ENCODE measurements at regions not wholly inside any gene's neighbourhood (a gene's known extent, or its start where the extent isn't known, plus 50 kb on each side); places are given as distances from the start of the nearest gene placed in this dataset.
"Not testable (repeated sequence)": the region's sequence is repeated elsewhere in the genome, so short reads cannot be mapped to it uniquely, and the experiment has no call there.

DNA sequence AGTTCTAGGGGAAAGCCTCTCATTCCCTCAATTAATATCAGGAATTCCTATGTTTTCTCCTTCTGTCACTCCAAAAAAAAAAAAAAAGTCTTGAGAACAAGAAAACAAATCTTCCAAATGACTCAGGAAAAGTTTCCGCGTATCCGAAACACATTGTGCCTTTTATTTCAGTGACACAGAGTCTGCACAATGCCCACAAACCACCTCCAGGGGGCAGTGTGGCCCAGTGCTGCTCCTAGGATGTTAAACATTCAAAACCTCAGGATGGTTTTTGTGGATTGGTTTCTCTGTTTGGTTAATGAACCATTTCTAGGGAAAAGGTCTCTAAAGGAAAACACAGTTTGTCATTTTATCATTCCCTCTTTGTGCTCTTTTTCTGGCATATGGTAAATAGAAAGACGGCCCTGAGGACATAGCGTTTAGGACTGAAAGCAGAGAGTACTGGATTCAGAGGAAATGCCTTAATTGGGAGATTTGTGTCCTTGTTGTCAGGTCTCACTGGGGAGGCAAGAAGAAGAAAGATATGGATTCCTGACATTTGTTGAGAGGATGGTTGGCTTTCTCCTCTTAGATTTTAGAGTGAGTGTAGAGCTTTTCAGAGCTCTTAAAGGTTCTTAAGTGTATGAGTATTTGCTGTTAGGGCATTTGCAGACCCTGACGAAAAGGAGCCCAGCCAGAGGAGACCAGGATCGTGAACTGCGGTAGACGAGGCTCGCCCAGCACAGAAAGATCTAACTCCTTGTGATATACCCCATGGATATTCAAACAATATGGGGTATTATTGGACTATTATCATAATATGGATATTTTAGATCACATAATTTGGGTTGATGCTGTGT, 65.7 kb upstream of the MAP9 start:
- DNase-seq, result peak; percentile 84

GRCh38 chr4:155441475-155441874, 64.7 kb upstream of the MAP9 start:
- DNase-seq, result no peak

GRCh38 chr4:155439760-155440159, 63.0 kb upstream of the MAP9 start:
- not testable (repeated sequence) for DNase-seq

DNA sequence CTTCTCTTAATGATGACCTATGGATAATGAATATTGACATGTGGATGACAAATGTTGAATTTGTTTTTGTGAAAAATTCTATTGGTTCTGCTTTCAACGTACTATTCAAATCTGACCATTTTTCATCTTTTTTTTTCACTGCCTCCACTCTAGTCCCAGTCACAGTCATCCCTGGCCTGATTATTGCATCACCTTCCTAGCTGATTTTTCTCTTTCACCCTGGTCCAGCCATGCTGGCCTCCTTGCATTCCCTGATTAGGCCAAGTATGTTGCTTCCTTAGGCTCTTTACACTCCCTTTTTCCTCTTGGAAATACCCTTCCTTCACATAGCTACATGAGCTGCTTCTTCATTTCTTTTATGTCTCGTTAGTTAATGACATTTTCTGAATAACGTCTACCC, 58.1 kb upstream of the MAP9 start:
- no peak for DNase-seq

DNA sequence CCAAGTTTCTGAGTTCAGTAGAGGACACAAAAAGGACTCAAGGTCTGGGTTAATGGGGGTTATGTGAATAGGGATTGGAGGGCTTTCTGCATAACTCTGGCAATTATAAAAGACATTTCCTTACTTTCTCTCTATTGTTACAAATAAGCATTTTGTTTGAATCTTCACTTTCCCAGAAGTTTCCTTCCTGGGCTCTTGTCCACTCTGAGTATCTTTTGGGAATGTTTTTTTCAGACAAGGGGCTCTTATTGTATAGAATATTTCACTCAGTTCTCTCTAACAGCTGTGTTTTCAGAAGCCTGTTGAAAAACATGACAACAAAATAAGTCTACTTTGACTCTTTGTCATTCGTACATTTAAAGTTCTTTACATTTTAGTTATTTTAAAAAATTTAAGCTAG, 57.6 kb upstream of the MAP9 start:
- no peak for DNase-seq

DNA sequence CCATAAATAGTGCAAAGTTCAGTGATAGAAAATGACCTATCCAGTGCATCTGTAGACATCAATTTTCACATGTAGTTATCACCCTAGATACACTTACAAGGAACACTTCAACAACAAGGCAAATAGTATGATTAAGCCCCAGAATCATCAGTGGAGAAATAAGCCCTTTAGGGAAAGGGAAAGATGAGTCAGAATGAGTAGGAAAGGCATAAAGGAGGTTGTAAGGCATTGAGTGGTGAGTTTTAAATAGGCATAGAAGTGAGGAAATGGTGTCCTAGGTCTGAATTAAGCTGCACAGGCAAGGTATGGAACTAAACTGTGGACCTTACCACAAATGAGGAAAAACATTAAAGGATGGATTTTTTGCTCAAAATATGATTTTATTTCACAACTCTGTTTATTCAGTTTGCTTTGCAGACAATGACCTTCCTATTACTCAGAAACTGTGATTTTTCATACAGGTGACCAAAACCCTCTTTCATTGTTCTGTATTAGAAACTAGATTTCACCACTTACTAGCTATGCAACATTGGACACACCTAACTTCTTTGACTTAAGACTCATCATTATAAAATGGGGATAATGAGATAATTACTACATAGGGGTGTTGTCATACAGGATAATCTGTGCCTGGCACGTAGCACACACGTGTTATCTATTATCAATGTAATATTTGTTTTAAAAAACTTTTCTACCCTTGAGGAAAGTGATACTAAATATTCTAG, 57.0 kb upstream of the MAP9 start:
- no peak for DNase-seq

GRCh38 chr4:155430895-155431795, 54.4 kb upstream of the MAP9 start:
- no peak for DNase-seq

DNA sequence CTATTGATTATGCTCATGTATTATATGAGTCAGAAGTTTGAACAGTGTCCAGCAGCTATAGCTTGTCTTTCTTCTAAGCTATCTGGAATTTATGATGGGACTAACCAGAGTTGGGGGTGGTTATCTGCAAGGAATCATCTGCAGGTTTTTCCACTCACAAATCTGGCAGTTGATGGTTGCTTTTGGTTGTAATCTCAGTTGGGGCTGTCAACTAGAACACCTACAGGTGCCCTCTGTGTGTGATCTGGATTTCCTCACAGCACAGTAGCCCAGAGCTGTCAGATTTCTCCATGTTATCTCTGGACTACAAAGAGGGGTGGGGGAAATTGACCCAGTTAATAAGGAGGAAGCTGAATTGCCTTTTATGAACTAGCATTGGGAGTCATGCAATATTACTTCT, 51.4 kb upstream of the MAP9 start:
- no peak for DNase-seq

- DNase-seq, result no peak
These were observed 50.2 kb upstream of the MAP9 start for GRCh38 chr4:155426953-155427352.
